C1 segment of cervical spinal cord (tissue), 14 donors: ENCODE measurements at regions not wholly inside any gene's neighbourhood (a gene's known extent, or its start where the extent isn't known, plus 50 kb on each side); places are given as distances from the start of the nearest gene placed in this dataset.
"Not testable (repeated sequence)": the region's sequence is repeated elsewhere in the genome, so short reads cannot be mapped to it uniquely, and the experiment has no call there.

Experiments used
- DNase-seq, 14 donors: peaks; one replicate each; lab custom pipeline; 2025; lab: John Stamatoyannopoulos, UW

- no peak for DNase-seq
Observed at GRCh38 chr4:33126002-33126401, 2405.8 kb downstream of the PCDH7 start.

- DNase-seq: not testable (repeated sequence)
Observed at GRCh38 chr4:33130662-33131061, 2410.5 kb downstream of the PCDH7 start.

GRCh38 chr4:33133723-33134122 lies 2413.6 kb downstream of the PCDH7 start:
- DNase-seq: no peak

GRCh38 chr4:33134366-33134765 lies 2414.2 kb downstream of the PCDH7 start:
- DNase-seq: no peak

- DNase-seq: no peak
Observed at GRCh38 chr4:33149658-33150524, 2429.7 kb downstream of the PCDH7 start.

- DNase-seq: no peak
Observed at GRCh38 chr4:33150525-33150910, 2430.3 kb downstream of the PCDH7 start.

- DNase-seq: no peak
Observed at GRCh38 chr4:33160126-33160525, 2440.0 kb downstream of the PCDH7 start.

- no peak for DNase-seq
Observed at GRCh38 chr4:33161202-33161601, 2441.0 kb downstream of the PCDH7 start.

GRCh38 chr4:33162122-33162521 lies 2442.0 kb downstream of the PCDH7 start:
- no peak for DNase-seq

GRCh38 chr4:33171873-33172525 lies 2451.8 kb downstream of the PCDH7 start:
- DNase-seq: no peak

GRCh38 chr4:33176566-33176965 lies 2456.4 kb downstream of the PCDH7 start:
- DNase-seq: no peak

GRCh38 chr4:33184657-33185290 lies 2464.6 kb downstream of the PCDH7 start:
- peak in 1 of 14 donors; percentile 2 for DNase-seq

GRCh38 chr4:33187035-33187434 lies 2466.9 kb downstream of the PCDH7 start:
- DNase-seq: no peak

GRCh38 chr4:33188733-33189132 lies 2468.6 kb downstream of the PCDH7 start:
- DNase-seq: no peak

- no peak for DNase-seq
Observed at GRCh38 chr4:33189169-33189568, 2469.0 kb downstream of the PCDH7 start.

- no peak for DNase-seq
Observed at GRCh38 chr4:33193109-33193508, 2472.9 kb downstream of the PCDH7 start.

GRCh38 chr4:33200377-33200776 lies 2480.2 kb downstream of the PCDH7 start:
- DNase-seq: no peak

GRCh38 chr4:33218238-33218637 lies 2498.1 kb downstream of the PCDH7 start:
- no peak for DNase-seq

GRCh38 chr4:33226133-33226532 lies 2506.0 kb downstream of the PCDH7 start:
- DNase-seq: no peak

GRCh38 chr4:33226783-33227182 lies 2506.6 kb downstream of the PCDH7 start:
- no peak for DNase-seq

GRCh38 chr4:33255094-33255493 lies 2534.9 kb downstream of the PCDH7 start:
- DNase-seq: no peak

GRCh38 chr4:33255507-33255906 lies 2535.3 kb downstream of the PCDH7 start:
- no peak for DNase-seq

- no peak for DNase-seq
Observed at GRCh38 chr4:33262824-33263223, 2542.7 kb downstream of the PCDH7 start.
